GM19240 (cell line): ENCODE measurements at regions not wholly inside any gene's neighbourhood (a gene's known extent, or its start where the extent isn't known, plus 50 kb on each side); places are given as distances from the start of the nearest gene placed in this dataset.

ENCODE experiments used
- DNase-seq: peaks from one replicate; pipeline ENCODE4 v3.0.0; 2011; ENCODE audit warnings: low spot score; ENCODE audit not compliant: insufficient read length

DNA sequence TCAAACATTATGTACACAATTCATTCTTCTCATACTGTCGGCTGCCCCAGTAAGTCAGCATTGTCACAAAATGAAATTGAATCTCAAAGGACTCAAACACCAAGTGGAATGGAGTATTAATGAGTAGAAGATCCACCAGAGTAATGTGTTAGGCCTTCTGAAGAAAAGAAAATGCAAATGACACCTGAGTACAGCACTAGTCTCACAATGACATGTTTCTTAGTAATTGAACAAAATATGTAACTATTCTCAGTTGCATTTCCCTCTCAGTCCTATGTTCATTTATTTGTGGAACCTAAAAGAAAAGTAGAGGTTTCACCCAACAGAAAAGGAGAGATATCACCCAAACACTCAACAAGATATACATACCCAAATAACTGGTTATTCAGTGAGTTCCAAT is 283.9 kb upstream of the THBS1 start:
- no peak for DNase-seq

DNA sequence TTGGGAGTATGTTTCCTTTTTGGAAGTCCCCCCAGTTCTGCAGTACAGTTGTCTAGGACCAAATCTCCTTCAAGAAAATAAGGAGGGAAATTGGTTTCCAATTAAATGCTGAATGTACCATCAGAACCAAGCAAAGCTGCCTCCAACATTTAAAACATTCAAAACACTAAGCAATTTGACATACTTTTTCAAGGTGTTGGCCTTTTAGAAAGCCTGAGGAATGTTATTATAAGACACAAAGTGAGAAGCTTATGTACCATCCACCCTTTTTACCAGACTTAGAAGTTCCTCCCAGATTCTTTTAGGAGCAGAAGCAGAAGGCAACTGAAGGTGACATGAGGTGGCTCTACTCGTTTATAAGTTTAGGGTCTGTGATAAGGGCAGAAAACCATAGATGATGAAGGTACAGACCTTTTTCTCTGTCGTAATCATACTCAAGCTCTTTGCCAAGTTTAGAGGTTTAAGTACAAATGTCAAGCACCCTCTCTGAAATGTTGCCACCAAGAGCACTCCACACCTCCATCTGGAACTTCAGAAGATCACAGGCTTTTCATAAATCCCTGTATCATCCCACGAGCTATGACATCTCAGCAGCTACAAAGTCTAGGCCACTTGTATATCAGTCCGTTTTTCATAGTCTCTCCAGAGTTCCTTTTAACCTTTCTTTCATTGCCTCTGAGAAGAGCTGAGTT is 282.5 kb upstream of the THBS1 start:
- DNase-seq = no peak

DNA sequence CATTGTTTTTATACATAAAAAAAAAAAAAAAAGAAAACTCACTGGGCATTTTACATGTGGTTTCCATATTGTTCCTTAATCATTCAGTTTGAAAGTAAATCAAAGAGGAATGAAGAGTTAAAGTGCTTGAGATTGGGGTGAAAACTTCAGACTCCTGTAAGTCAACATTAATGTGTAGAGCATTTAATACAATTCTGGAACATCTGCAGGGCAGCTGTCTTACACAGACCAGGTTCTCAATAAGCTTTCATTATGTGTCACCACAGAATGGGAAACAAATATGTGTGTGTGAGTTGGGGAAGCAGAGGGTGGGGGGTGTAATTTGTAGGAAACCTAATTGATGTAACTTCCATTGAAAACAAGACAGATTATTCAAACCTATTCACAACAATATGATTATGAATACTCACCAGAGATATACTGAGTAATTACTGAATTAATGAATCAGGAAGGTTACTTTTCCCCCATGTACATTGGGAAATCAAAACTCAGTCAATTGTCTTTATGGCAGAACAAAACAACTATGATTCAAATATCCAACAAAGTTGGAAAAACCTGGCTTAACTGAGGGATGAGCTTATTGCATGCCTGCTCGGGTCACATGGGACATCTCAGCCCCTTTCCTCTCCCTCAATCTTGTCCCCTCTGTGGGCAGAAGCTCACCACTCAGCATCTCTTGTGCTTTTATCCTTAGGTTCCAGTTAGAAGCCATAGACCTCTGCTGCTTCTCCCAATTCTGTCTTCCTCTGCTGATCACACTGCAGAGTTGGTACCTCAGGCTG is 281.2 kb upstream of the THBS1 start:
- DNase-seq = no peak

DNA sequence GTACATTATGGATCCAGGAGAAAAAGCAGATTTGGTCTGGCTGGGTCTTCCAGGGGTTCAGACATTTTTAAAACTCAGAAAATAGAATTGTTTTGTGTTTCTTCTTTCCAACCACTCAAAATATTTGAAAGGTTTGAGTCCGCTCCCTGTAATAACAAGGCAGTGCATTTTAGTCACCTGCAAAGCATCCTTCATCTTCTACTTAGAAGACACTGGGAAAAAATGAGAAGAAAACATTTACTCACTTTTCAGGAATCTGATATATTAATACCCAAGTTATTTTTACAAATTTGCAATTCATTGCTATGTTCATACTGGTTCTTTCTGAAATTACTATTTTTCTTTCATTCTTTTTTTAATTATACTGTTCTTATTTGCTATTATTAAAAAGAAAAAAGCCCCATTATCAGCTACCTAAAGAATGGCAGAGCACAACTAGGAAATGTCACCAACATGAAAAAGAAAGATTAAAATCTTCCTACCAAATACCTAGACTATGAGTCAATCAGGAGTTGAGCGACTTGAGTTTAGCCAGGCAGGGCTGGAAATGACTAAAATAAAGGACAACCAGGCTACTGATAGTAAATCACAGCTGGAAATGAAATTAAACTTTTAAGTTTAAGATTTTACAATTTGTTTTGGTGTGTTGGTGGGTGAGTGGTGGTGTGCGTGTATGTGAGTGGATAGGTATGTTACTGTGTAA is 280.3 kb upstream of the THBS1 start:
- no peak for DNase-seq

DNA sequence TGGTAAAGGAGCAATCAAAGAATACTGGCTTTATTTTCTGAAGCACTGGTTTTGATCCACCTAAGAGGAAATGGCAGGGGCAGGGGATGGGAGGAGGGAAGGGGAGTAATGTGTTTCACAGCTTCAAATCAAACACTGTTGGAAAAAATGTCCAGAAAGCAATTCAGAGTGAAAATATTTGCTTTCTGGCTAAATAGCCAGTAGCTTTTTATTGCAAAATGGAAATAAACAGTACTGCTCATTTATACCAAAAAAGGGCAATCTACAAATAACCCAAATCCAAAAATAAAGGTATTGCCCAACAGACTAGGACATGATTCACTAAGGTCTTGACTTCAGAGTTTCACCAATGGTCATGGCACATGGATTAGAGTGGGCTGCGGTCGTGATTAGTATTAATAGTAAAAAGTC is 279.3 kb upstream of the THBS1 start:
- no peak for DNase-seq

DNA sequence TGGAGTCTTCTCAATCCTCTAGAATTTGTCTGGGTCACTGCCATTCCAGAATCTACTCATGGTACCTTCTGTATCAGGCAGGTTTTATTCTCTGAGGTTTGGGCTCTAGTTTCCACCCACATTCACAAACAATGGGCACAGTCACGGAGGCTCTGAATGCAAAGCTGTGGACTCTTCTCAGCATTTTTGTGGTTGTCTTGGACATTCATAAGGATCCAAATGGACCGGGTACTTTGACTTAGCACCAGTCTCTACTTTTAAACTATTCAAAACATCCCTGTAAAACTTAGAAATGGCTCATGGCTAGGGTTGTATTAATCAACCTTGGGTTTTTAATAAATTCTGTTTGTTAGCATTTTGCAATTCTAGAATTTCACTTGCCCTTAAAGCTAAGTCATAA is 277.9 kb upstream of the THBS1 start:
- DNase-seq = no peak

DNA sequence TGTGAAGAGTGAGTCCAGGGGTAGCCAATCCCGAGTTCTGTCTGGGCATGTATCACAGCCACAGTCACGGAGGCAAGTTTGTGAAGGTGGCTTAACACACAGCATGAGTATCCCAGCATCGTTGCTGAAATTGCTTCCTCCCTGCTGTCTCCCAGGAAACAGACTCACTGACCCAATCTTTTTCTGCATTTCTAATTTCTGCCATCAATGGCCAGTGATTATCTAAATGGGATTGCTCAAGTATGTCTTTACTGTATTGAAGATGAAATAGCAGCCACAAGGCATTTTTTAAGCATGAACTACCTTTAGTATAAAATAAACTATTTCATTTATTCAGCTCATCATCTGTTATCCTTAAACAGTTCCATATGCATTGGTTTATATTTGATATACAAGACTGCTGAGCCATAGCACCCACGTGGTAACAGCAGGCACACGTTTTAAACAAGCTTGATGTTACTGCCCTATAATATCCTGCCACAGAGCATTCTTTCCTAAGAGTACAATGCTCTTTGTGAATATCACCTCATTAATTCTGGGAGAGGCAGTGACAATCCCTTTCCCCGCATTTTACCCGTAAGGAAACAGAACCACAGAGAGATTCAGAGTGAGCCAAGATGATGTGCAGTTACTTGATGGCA is 276.6 kb upstream of the THBS1 start:
- DNase-seq = no peak

DNA sequence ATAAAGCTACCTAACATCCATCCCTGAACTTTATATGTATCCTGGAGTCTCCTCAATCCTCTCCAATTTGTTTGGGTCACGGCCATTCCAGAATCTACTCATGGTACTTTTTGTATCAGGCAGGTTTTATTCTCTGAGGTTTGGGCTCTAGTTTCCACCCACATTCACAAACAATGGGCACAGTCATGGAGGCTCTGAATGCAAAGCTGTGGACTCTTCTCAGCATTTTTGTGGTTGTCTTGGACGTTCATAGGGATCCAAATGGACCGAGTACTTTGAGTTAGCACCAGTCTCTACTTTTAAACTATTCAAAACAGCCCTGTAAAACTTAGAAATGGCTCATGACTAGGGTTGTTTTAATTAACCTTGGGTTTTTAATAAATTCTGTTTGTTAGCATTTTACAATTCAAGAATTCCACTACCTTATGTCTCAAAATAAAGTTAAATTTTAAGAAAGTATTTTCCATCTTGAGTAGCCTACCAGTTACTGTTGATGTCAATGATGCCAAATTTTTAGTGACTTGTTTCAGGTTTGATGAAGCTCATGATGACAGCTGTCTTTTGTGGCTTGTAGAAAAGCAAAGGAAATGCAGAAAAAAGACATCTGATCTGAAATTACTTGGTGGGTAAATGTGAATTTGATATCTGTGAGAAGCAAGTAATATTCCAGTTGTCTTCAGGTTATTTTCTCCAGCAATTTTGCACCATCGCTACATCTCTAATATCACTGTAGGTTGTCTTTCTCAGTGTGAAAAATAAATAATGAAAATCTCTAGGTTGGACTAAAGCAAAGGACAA is 275.7 kb upstream of the THBS1 start:
- no peak for DNase-seq

DNA sequence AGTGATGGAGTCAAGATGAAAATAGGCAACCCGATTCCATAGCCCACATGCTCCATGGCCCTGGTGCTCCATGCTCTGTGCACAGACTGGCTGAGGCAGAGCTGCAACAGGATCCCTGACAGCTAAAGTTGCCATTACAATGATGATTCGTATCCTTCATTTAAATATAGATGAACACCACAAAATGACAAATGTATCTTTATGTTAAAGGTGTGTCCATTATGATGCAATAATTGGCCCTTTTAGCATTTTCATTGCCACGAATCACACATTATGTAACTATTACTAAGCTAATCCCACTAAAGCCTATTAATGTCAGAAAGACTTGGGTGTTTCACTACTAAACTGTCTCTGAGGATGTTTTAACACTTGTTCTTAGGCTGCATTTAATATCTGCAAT is 270.2 kb upstream of the THBS1 start:
- DNase-seq = no peak

DNA sequence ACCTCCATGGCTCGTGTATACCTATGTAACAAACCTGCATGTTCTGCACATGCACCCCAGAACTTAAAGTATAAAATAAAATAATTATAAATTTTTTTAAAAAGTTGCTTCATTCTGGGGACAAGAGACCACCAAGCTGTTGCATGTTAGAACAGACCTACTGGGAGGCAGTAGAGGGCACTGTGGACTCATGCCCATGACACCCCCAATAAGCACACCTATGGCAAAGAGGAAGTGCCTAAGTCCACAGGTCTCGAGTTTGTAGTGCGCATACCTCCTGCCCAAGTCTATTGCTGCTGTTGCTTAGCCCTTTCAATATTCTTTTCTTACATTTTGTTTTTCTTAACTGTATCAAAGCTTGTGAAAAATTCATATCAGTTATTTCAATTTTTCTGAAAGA is 267.9 kb upstream of the THBS1 start:
- DNase-seq = no peak

DNA sequence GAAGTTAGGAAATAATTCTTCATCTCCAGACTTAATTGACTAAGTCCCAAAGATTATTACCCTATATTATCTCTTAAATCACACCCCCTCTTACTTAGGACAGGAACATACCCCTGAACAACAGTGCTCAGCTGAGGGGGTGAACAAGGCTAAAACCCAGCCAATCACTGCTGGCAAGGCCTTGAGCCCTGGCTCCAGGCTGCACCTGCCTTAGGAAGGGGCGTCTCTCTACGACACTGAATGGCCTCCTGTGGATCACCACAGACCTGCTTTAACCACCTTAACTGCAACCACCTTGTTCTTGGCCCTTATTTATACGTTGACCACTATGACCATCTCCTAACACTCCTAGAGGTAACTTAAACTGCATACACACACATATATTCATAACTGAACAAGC is 267.4 kb upstream of the THBS1 start:
- no peak for DNase-seq

DNA sequence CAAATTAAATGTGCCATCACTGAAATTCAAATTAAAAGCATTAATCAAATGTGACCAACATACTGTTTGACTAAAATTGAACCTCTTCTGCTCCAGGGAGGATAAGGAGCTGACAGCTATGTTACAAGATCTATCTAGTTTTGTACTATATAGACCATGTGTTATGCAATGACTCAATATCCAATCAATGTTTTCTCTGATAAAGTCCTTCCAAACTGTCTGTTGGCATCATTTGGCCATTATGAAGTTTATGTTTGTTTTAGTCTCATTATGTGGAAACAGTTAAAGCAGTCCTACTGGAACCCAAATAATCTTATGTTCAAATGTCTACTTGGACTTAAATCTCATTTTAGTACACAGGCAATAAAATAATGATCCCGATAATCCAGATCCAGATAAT is 267.0 kb upstream of the THBS1 start:
- no peak for DNase-seq

DNA sequence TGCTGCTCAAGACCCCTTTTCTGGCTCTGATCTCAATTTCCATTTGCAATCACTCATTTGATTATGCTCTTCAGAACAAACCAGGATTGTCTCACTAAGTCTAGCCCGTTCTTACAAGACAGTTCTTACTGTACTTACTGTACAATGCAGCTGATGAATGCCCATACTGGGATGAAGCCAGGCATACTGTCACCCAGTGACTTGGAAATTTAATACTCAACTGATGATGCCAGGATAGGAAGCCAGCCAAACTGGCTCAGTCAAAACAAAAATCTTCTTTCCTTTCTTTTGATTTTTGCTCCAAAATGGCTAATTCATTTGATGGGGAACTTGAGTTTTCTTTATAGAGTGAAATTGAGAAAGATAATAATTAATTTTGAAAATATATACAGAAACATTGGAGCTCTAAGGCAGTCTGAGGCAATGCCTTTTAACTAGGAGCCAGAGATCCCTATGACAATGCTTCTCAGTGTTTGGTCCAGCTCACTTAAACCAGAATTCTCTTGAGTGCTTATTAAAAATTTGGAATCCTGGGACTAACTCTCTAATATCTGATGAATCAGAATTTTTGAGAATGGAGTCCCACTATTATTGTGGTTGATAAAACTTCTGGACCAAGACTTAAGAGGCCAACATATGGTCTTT is 265.6 kb upstream of the THBS1 start:
- no peak for DNase-seq

DNA sequence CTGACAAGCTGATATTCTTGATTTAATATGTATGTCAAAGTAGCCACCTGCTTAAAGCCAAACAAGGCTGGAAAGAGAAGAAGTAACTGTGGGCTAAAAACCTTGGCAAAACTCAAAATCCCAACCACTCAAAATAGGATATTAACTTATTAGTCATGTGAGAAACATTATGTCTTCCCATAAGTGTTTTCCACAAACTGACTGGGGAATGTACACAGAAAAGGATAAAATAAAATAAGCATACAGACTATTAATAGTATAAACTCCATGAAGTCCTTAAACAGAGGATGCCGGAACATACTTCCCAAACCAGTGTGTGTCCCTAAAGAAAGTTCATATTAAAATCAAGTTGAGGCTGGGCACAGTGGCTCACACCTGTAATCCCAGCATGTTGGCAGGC is 263.7 kb upstream of the THBS1 start:
- no peak for DNase-seq

DNA sequence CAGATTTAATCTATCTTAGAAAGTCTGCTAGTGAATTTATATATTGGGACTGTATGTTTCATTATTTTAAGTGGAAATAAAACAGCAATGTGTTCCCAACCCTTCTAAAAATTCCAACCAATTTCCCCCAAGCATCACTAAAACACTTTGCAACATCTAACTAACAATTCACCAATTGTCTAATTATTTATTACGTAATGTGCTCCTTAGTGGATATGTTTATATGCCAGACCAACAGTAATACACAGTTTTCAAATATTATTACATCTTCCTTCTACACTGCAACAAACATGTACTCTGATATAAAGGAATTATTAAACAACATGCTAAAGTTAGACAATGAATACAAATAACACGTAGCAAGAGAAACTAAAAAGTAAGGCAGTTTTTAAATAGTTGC is 262.6 kb upstream of the THBS1 start:
- no peak for DNase-seq

DNA sequence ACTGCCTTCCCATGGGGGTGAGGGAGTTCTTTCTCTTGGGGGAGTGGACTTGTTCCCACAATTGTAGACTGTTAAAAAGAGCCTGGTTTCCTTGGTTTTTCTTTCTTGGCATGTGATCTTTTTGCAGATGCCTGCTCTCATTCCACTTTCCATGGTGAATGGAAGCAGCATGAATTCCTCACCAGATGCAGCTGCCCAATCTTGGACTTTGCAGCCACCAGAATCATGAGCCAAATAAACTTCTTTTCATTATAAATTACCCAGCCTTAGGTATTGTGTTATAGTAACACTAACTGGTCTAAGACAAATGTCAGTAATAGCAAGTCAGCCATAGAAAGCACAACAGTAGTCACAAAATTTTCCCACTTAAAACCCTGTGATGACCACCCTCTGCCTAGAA is 260.5 kb upstream of the THBS1 start:
- DNase-seq = no peak

DNA sequence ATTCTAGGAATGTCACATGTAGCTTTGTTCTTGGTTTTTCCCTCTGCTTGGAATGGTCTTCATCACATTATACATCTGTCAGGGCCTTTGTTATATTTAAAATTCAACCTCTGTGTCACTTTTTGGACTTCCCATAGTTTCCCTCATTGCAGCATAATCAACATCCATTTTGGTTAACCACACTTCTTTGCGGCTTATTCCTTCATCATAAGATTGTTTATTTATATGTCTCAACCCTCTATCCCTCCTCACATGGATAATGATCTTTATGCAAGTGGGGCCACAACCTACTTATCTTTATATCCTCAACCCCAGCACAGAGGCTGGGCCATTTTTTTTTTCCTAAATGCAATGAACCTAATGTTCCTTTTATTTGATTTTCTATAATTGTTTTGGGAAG is 260.0 kb upstream of the THBS1 start:
- DNase-seq = no peak

DNA sequence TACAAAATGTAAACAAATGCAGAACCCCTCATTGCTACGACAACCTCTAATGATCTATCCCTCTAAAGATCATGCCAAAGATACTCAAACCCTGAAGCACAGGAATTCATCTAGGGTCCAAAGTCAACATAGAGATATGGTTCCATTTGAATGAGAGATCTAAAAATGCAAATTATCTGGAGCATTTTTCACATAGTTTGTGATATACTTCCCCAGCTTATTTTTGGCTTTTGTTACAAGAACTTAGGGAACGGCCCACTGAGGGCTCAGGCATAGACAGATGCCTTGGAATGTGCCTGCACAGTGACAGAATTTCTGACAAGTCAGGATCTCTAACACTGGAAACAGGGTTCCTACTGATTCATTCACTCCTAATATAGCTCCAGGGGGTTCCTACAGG is 258.9 kb upstream of the THBS1 start:
- DNase-seq = no peak

DNA sequence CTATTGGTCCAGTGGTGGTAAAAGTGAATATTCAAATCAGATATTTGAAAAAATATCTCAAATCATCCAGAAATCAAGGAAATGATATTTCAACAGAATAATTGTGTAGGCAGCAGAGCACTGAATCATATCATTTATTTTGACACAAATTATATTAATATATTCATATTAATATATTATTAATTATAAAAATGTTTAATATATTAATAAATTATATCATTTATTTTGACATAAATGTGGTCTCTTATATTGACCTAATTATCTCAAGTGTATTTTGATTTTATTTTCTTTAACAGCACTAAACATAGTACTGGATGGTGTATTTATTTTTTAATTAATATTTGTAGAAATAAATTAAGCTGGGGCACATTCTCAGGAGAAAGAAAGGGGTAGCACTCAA is 257.7 kb upstream of the THBS1 start:
- DNase-seq = no peak

DNA sequence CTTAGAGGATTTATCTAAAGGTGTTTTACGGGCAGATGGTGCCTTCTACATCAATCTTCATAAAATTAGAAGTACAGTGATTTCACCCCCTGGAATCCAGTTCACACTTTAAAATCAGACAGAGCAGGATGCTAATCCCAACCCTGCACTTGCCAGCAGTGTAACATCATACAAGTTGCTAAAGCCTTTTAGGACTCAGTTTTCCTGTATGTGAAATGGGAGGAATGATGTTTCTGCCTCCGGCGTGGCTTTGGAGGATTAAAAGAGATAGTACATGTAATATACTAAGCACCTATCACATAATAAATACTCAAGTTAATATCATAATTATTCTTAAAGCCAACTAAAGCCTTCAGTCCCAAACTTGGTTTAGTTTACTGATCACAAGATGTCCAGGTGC is 257.2 kb upstream of the THBS1 start:
- no peak for DNase-seq
